Pancreas (tissue), 10 donors: ENCODE measurements at regions not wholly inside any gene's neighbourhood (a gene's known extent, or its start where the extent isn't known, plus 50 kb on each side); places are given as distances from the start of the nearest gene placed in this dataset.

ENCODE experiments used
- ATAC-seq, 4 donors: fragments of 200-7000 bp; cut with Tn5 transposase; one replicate each; pipeline versions ENCODE4 v1.8.0 to v1.9.1; 2020; ENCODE audit warnings: mild to moderate bottlenecking in 4 of 4, moderate library complexity in 4 of 4
- DNase-seq, 6 donors: peaks; one replicate each; pipeline ENCODE4 v3.0.0-alpha.2; 2020
- FAIRE-seq: peaks from 2 replicates; lab custom pipeline; 2012; peaks lifted over from hg19 to GRCh38; lab: Jason Lieb, UNC
- H3K27ac ChIP-seq, 4 donors: fragments of 200-600 bp; sonication (generic); 1 replicate in 3 of 4; 2 replicates in 1 of 4; pipeline versions ENCODE4 v1.5.0 to v1.8.0; 2020
- H3K27me3 ChIP-seq, 4 donors: fragments of 200-600 bp; one replicate each; pipeline ENCODE4 v1.8.0; 2021
- H3K36me3 ChIP-seq, 3 donors: fragments of 200-600 bp; sonication (generic) in 1 of 3; one replicate each; pipeline versions ENCODE4 v1.5.0 to v1.8.0; 2020 to 2021
- H3K4me1 ChIP-seq, 3 donors: fragments of 200-600 bp; one replicate each; pipeline ENCODE4 v1.8.0; 2021
- H3K4me3 ChIP-seq, 4 donors: fragments of 200-600 bp; sonication (generic) in 2 of 4; one replicate each; pipeline versions ENCODE4 v1.5.0 to v1.8.0; 2020 to 2021
- H3K9me3 ChIP-seq, 4 donors: fragments of 200-600 bp; one replicate each; pipeline ENCODE4 v1.8.0; 2021
- CTCF ChIP-seq, 4 donors: fragments of 200-600 bp; sonication (generic) in 3 of 4; IDR thresholded peaks; one replicate each; pipeline versions ENCODE4 v1.5.0 to v1.8.0; 2021; ENCODE audit warnings: antibody characterized with exemption in 4 of 4
- WGBS, 2 donors: extraction: QIAGEN DNeasy Blood & Tissue Kit; methylation state at CpG; one replicate each; pipeline ENCODE4 v1.1.7; 2013; 5-methylcytosine and 5-hydroxymethylcytosine counted together
- intact Hi-C, 3 donors: fragments of 100-400 bp; cut with DNase I; formaldehyde crosslinking; loops; one replicate each; pipeline versions ENCODE4 v1.11.1 to v1.14.2; 2022
- donor health status: healthy with polysubstance abuse.
- donor health status: DM: no; HTN: no; CAD: no; lungs with moderate emphysema.
- donor health status: DM: no; HTN: no; CAD: no.
- donor health status: control.
- donor health status: control.
- donor health status: Bipolar disorder and iron deficiency.
- donor health status: DM: yes; HTN: yes; CAD: no.
- donor health status: DM: no; HTN: no; CAD: no.
- donor health status: DM: no; HTN: no; CAD: no.
- donor health status: DM: yes; HTN: yes; CAD: no.

GRCh38 chr11:92703449-92703830 lies 266.0 kb upstream of the MTNR1B start:
- H3K36me3 ChIP-seq: no peaks in the 10 kb centered on the region
- H3K27me3 ChIP-seq: no peaks in the 10 kb centered on the region
- WGBS, 2 donors: 28 to 36% methylated on average over 3 of the region's 3 CpGs
- no peak overlapping the region for H3K27ac ChIP-seq
- no peak overlapping the region for H3K4me3 ChIP-seq
- no peak for TF ChIP-seq CTCF (IDR thresholded peaks at IDR 0.05)
- no peaks in the 10 kb centered on the region for H3K9me3 ChIP-seq
- intact Hi-C loops: no loop called here
- H3K4me1 ChIP-seq: no peaks in the 10 kb centered on the region
- FAIRE-seq (no peak), ATAC-seq (no peak), DNase-seq (no peak)

- WGBS, 2 donors: 62 to 68% methylated on average over 3 of the region's 3 CpGs
- DNase-seq (no peak), FAIRE-seq (no peak), ATAC-seq (peak in 2 of 4 donors; percentile 11 to 38)
- H3K36me3 ChIP-seq: no peaks in the 10 kb centered on the region
- no peaks in the 10 kb centered on the region for H3K27me3 ChIP-seq
- no peaks in the 10 kb centered on the region for H3K9me3 ChIP-seq
- no peak overlapping the region for H3K4me3 ChIP-seq
- intact Hi-C loops: no loop called here
- no peaks in the 10 kb centered on the region for H3K4me1 ChIP-seq
- no peak for TF ChIP-seq CTCF (IDR thresholded peaks at IDR 0.05)
- H3K27ac ChIP-seq: no peak overlapping the region
Observed at GRCh38 chr11:92707173-92707619, 262.3 kb upstream of the MTNR1B start.

DNA sequence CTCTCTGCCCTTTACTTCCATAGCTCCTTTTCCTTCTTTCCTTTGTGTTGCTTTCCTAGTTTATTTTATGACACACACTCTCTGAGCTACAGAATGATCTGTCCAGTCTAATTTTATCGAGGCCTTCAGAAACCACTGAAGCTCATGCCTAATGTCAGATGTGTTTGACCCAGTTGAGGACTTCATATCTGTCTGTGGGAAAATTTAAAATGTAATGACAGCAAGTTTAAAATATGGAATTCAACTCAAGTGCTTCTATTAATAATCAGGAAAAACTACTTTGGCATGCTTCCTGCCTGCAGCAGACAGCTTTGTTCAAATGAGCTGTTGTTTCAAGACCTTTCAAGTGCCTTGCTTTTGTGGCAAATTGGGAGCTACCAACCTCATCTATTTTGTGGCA lies 261.8 kb upstream of the MTNR1B start:
- no peaks in the 10 kb centered on the region for H3K27me3 ChIP-seq
- no peak for TF ChIP-seq CTCF (IDR thresholded peaks at IDR 0.05)
- no peak overlapping the region for H3K27ac ChIP-seq
- ATAC-seq: no peak
- WGBS, 2 donors: 42 to 49% methylated on average over 1 of the region's 1 CpG
- DNase-seq: no peak
- H3K9me3 ChIP-seq: no peaks in the 10 kb centered on the region
- no peaks in the 10 kb centered on the region for H3K36me3 ChIP-seq
- H3K4me1 ChIP-seq: no peaks in the 10 kb centered on the region
- intact Hi-C loops: no loop called here
- H3K4me3 ChIP-seq: no peak overlapping the region
- FAIRE-seq: no peak

DNA sequence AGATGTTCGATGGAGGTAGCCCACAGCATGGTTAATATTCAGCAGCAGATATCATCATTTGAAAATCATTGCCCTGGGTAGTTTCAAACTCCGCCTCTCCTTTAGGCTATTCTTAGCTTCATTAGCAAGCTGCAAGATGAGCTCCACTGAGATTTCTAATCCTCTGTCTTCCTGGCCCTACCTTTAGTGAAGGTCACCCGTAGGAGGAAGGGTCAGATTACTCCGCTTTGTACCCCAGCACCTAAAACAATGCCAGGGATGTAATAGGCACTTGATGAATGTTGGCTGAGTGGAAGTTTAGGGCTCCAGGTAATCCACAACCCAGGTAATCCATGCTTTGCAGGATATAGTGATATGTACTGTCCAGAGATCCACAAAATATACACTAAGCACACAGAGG lies 260.1 kb upstream of the MTNR1B start:
- Histone ChIP-seq H3K27me3 (no peaks in the 10 kb centered on the region), H3K27ac (no peak overlapping the region), H3K4me3 (no peak overlapping the region), H3K9me3 (no peaks in the 10 kb centered on the region), H3K4me1 (no peaks in the 10 kb centered on the region), H3K36me3 (no peaks in the 10 kb centered on the region)
- intact Hi-C loops: no loop called here
- no peak for ATAC-seq
- TF ChIP-seq CTCF (IDR thresholded peaks at IDR 0.05): no peak
- 78 to 89% methylated on average over 4 of the region's 4 CpGs for WGBS, 2 donors
- no peak for DNase-seq
- FAIRE-seq: no peak

DNA sequence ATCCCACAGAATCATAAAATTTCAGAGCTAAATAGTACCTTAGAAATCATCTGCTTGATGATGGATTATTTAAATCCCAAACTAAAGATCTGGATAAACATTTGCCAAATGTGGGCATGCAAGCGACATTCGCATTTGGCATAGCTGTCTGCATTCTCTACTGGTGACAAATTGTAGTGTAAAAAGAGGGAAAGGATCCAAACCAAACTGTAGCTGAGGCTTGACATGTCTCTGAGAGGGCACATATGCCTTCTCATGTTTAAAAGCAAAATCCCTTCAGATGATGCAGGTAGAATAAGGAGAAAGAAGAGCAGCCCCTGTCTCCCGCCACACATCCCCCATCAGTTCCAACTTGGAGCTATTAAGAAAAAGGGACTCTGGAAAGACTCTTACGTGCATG lies 257.5 kb upstream of the MTNR1B start:
- no peak for FAIRE-seq
- 66 to 68% methylated on average over 4 of the region's 4 CpGs for WGBS, 2 donors
- no peak overlapping the region for H3K27ac ChIP-seq
- no peak for ATAC-seq
- TF ChIP-seq CTCF (IDR thresholded peaks at IDR 0.05): no peak
- no peaks in the 10 kb centered on the region for H3K9me3 ChIP-seq
- no peaks in the 10 kb centered on the region for H3K27me3 ChIP-seq
- H3K4me3 ChIP-seq: no peak overlapping the region
- no peak for DNase-seq
- intact Hi-C loops: no loop called here
- H3K4me1 ChIP-seq: no peaks in the 10 kb centered on the region
- no peaks in the 10 kb centered on the region for H3K36me3 ChIP-seq
